Neural cell (in vitro differentiated cells): ENCODE measurements at regions not wholly inside any gene's neighbourhood (a gene's known extent, or its start where the extent isn't known, plus 50 kb on each side); places are given as distances from the start of the nearest gene placed in this dataset.
A peak's percentile ranks its signal among the peaks of the same experiment; 100 is the strongest.

Source experiments
- H2AFZ ChIP-seq: fragments of 200-600, 300-800 bp; sonication (generic), shearing (Covaris generic); 2 replicates; pipeline ENCODE4 v1.6.0; 2014; ENCODE audit warnings: low read depth, mild to moderate bottlenecking, antibody characterized with exemption, low read length, moderate library complexity
- H3F3A ChIP-seq: fragments of 200-600 bp; shearing (Covaris generic); 2 replicates; pipeline ENCODE4 v1.6.1; 2016; ENCODE audit warnings: mild to moderate bottlenecking, moderate library complexity, mixed read lengths, antibody characterized with exemption, low read length; ENCODE audit not compliant: insufficient read depth, poor library complexity, severe bottlenecking
- H3K27ac ChIP-seq: fragments of 200-600, 300-800 bp; sonication (generic), shearing (Covaris generic); 2 replicates; pipeline ENCODE4 v1.5.1; 2014; ENCODE audit warnings: mild to moderate bottlenecking, low read length, moderate library complexity
- H3K27me3 ChIP-seq: fragments of 300-800, 200-600 bp; sonication (generic), shearing (Covaris generic); 2 replicates; pipeline ENCODE4 v1.6.0; 2014; ENCODE audit warnings: mild to moderate bottlenecking, low read depth, low read length, moderate library complexity; ENCODE audit not compliant: insufficient read depth
- H3K36me3 ChIP-seq: fragments of 300-800, 200-600 bp; sonication (generic), shearing (Covaris generic); 2 replicates; pipeline ENCODE4 v1.5.1; 2014; ENCODE audit warnings: mild to moderate bottlenecking, antibody characterized with exemption, low read length, moderate library complexity; ENCODE audit not compliant: insufficient read depth
- H3K4me2 ChIP-seq: fragments of 300-800, 200-600 bp; sonication (generic), shearing (Covaris generic); 2 replicates; pipeline ENCODE4 v1.6.0; 2014; ENCODE audit warnings: mild to moderate bottlenecking, low read length
- H3K4me3 ChIP-seq: fragments of 300-800, 200-600 bp; sonication (generic), shearing (Covaris generic); 2 replicates; pipeline ENCODE4 v1.5.1; 2014; ENCODE audit warnings: mild to moderate bottlenecking, low read length, moderate library complexity
- H3K79me2 ChIP-seq: fragments of 200-600 bp; shearing (Covaris generic); replicated peaks from 2 replicates; pipeline ENCODE4 v1.6.0; 2014; ENCODE audit warnings: mild to moderate bottlenecking, low read length, moderate library complexity; ENCODE audit not compliant: insufficient read depth
- H3K9ac ChIP-seq: fragments of 300-800, 200-600 bp; sonication (generic), shearing (Covaris generic); 2 replicates; pipeline ENCODE4 v1.6.1; 2016; ENCODE audit warnings: mild to moderate bottlenecking, low read length, mixed read lengths
- H3K9me2 ChIP-seq: fragments of 200-600 bp; shearing (Covaris generic); 2 replicates; pipeline ENCODE4 v1.6.1; 2016; ENCODE audit warnings: mild to moderate bottlenecking, low read length, mixed read lengths; ENCODE audit not compliant: insufficient read depth
- H3K9me3 ChIP-seq: fragments of 200-600, 300-800 bp; sonication (generic), shearing (Covaris generic); 2 replicates; pipeline ENCODE4 v1.6.1; 2016; ENCODE audit warnings: mild to moderate bottlenecking, mixed run types, low read length, moderate library complexity, mixed read lengths
- H4K20me1 ChIP-seq: fragments of 200-600 bp; shearing (Covaris generic); 2 replicates; pipeline ENCODE4 v1.6.1; 2016; ENCODE audit warnings: mild to moderate bottlenecking, mixed run types; ENCODE audit not compliant: insufficient read depth
- CTCF ChIP-seq: fragments of 450-650 bp; IDR thresholded peaks from 2 replicates; pipeline ENCODE4 v1.5.1; 2014; ENCODE audit warnings: antibody characterized with exemption, mild to moderate bottlenecking, moderate library complexity; ENCODE audit not compliant: poor library complexity, severe bottlenecking
- EP300 ChIP-seq: fragments of 450-650 bp; conservative IDR thresholded peaks from 2 replicates; pipeline ENCODE4 v1.6.1; 2014; ENCODE audit warnings: antibody characterized with exemption, mild to moderate bottlenecking, moderate library complexity; ENCODE audit not compliant: poor library complexity, severe bottlenecking
- EZH2 ChIP-seq: fragments of 200-600, 300-800 bp; shearing (Covaris generic), sonication (generic); IDR thresholded peaks from 2 replicates; pipeline ENCODE4 v1.6.1; 2014; ENCODE audit warnings: antibody characterized with exemption, low read length, borderline replicate concordance, mild to moderate bottlenecking; ENCODE audit not compliant: insufficient read depth, poor library complexity, severe bottlenecking
- MXI1 ChIP-seq: fragments of 450-650 bp; conservative IDR thresholded peaks from 2 replicates; pipeline ENCODE4 v1.6.1; 2014; ENCODE audit warnings: antibody characterized with exemption, mild to moderate bottlenecking; ENCODE audit not compliant: poor library complexity, severe bottlenecking
- POLR2AphosphoS5 ChIP-seq: IDR thresholded peaks from 2 replicates; pipeline ENCODE4 v1.6.1; 2012
- RAD21 ChIP-seq: fragments of 450-650 bp; conservative IDR thresholded peaks from 2 replicates; pipeline ENCODE4 v1.6.1; 2014; ENCODE audit warnings: antibody characterized with exemption, mild to moderate bottlenecking, moderate library complexity
- REST ChIP-seq: IDR thresholded peaks from 2 replicates; pipeline ENCODE4 v1.6.1; 2012; ENCODE audit warnings: borderline replicate concordance
- SMC3 ChIP-seq: fragments of 450-650 bp; conservative IDR thresholded peaks from 2 replicates; pipeline ENCODE4 v1.6.1; 2014; ENCODE audit warnings: antibody characterized with exemption, mild to moderate bottlenecking, moderate library complexity; ENCODE audit not compliant: poor library complexity
- TAF1 ChIP-seq: IDR thresholded peaks from 2 replicates; pipeline ENCODE4 v1.6.1; 2012; ENCODE audit warnings: low read depth

- Histone ChIP-seq H3K4me3 (no peak overlapping the region), H3K79me2 (no peaks in the 10 kb centered on the region), H3K9ac (no peak overlapping the region), H3K9me2 (no peaks in the 10 kb centered on the region), H3K9me3 (no peaks in the 10 kb centered on the region), H3K4me2 (no peak overlapping the region), H3F3A (no peaks in the 10 kb centered on the region), H3K36me3 (no peaks in the 10 kb centered on the region), H4K20me1 (no peaks in the 10 kb centered on the region), H2AFZ (no peak overlapping the region), H3K27me3 (no peaks in the 10 kb centered on the region), H3K27ac (no peak overlapping the region)
- no peak for TF ChIP-seq REST
- no peak for TF ChIP-seq MXI1
- TF ChIP-seq TAF1 = no peak
- TF ChIP-seq EP300 = no peak
- no peak for TF ChIP-seq RAD21
- no peak for TF ChIP-seq EZH2
- TF ChIP-seq POLR2AphosphoS5 = no peak
- no peak for TF ChIP-seq CTCF
- no peak for TF ChIP-seq SMC3
These were observed 359.2 kb downstream of the FBXW7 start for GRCh38 chr4:152176627-152177214.

- Histone ChIP-seq H3K9ac (no peak overlapping the region), H3K27me3 (no peaks in the 10 kb centered on the region), H3K36me3 (no peaks in the 10 kb centered on the region), H3F3A (no peaks in the 10 kb centered on the region), H3K9me3 (no peaks in the 10 kb centered on the region), H3K27ac (no peak overlapping the region), H3K4me2 (no peak overlapping the region), H3K9me2 (no peaks in the 10 kb centered on the region), H2AFZ (no peak overlapping the region), H3K4me3 (no peak overlapping the region), H3K79me2 (no peaks in the 10 kb centered on the region), H4K20me1 (no peaks in the 10 kb centered on the region)
- no peak for TF ChIP-seq EZH2
- no peak for TF ChIP-seq SMC3
- TF ChIP-seq TAF1 = no peak
- no peak for TF ChIP-seq MXI1
These were observed 360.3 kb downstream of the FBXW7 start for GRCh38 chr4:152175586-152175985.

- H2AFZ ChIP-seq = no peak overlapping the region
- H3K9me3 ChIP-seq = no peaks in the 10 kb centered on the region
- H3F3A ChIP-seq = no peaks in the 10 kb centered on the region
- H3K27ac ChIP-seq = no peak overlapping the region
- no peaks in the 10 kb centered on the region for H4K20me1 ChIP-seq
- TF ChIP-seq MXI1 = no peak
- peak; percentile 16 for TF ChIP-seq RAD21
- peak; percentile 8 for TF ChIP-seq POLR2AphosphoS5
- peak; percentile 39 for TF ChIP-seq EP300
- TF ChIP-seq CTCF = no peak
- no peaks in the 10 kb centered on the region for H3K27me3 ChIP-seq
- H3K79me2 ChIP-seq = no peaks in the 10 kb centered on the region
- H3K9ac ChIP-seq = no peak overlapping the region
- H3K4me2 ChIP-seq = no peak overlapping the region
- H3K36me3 ChIP-seq = no peaks in the 10 kb centered on the region
- no peak overlapping the region for H3K4me3 ChIP-seq
- no peaks in the 10 kb centered on the region for H3K9me2 ChIP-seq
These were observed 363.7 kb downstream of the FBXW7 start for GRCh38 chr4:152172146-152172545.
